Upper lobe of right lung (tissue), 1 donor: ENCODE measurements at regions not wholly inside any gene's neighbourhood (a gene's known extent, or its start where the extent isn't known, plus 50 kb on each side); places are given as distances from the start of the nearest gene placed in this dataset.

Source experiments
- ATAC-seq: fragments of 200-7000 bp; cut with Tn5 transposase; one replicate; pipeline ENCODE4 v1.9.1; 2020; ENCODE audit warnings: mild to moderate bottlenecking, moderate library complexity
- DNase-seq: peaks from one replicate; pipeline ENCODE4 v3.0.0-alpha.2; 2020
- H3K27ac ChIP-seq: fragments of 200-600 bp; one replicate; pipeline ENCODE4 v1.8.0; 2022
- H3K27me3 ChIP-seq: fragments of 200-600 bp; one replicate; pipeline ENCODE4 v1.8.0; 2022; ENCODE audit warnings: mild to moderate bottlenecking
- H3K36me3 ChIP-seq: fragments of 200-600 bp; one replicate; pipeline ENCODE4 v1.8.0; 2022
- H3K4me1 ChIP-seq: fragments of 200-600 bp; one replicate; pipeline ENCODE4 v1.8.0; 2022
- H3K4me3 ChIP-seq: fragments of 200-600 bp; one replicate; pipeline ENCODE4 v1.8.0; 2022; ENCODE audit warnings: mild to moderate bottlenecking
- H3K9me3 ChIP-seq: fragments of 200-600 bp; one replicate; pipeline ENCODE4 v1.8.0; 2022
- CTCF ChIP-seq: fragments of 200-600 bp; IDR thresholded peaks from one replicate; pipeline ENCODE4 v1.8.0; 2022; ENCODE audit warnings: antibody characterized with exemption
- intact Hi-C: fragments of 100-400 bp; cut with DNase I; formaldehyde crosslinking; loops from one replicate; pipeline ENCODE4 v1.11.0; 2022
- donor health status: DM: no; HTN: yes; CAD: no; lungs with severe emphysema.

DNA sequence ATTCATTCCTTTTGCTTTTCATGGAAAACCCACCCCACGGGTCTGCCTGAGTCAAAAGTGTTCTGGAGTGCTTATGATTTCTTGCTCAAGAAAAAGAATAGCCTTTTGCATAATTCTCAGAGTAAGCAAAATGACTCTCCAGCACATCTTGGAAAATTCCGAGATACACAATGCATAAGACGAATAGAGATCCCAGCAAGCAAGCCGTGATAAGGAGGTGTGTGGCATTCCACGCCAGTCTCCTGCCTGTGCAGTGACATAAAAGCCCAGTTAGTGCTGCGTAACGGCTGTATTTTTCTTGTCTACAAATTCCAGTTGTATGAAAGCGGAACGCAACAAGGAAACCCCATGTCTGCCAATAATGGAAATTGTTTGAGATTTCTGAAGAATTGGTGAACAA lies 237.9 kb upstream of the GATB start:
- intact Hi-C loops: no loop called here
- H3K27me3 ChIP-seq: no peaks in the 10 kb centered on the region
- H3K36me3 ChIP-seq: no peaks in the 10 kb centered on the region
- H3K4me1 ChIP-seq: no peaks in the 10 kb centered on the region
- H3K4me3 ChIP-seq: no peak overlapping the region
- TF ChIP-seq CTCF: no peak
- DNase-seq: no peak
- H3K27ac ChIP-seq: no peak overlapping the region
- ATAC-seq: no peak
- H3K9me3 ChIP-seq: no peaks in the 10 kb centered on the region

DNA sequence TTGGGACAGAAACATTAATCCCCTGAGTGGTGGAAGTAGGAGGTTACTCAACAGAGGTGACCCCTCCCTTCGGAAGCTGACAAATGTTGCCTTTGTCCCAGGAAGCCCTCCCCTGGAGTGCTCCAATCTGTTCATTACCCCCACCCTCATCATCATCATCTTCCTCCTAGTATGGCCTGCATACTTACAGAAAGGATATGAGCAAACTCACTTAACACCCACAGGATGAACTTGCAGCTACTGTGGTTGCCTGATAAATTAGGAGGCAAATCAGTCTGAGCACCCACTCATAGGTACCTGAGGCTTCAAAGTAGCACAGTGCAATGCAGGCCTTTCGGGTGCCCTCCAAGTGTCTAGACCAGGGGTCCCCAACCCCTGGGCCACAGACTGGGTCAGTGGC lies 236.7 kb upstream of the GATB start:
- Histone ChIP-seq H3K9me3 (no peaks in the 10 kb centered on the region), H3K36me3 (no peaks in the 10 kb centered on the region), H3K4me1 (no peaks in the 10 kb centered on the region), H3K27me3 (no peaks in the 10 kb centered on the region), H3K27ac (no peak overlapping the region), H3K4me3 (no peak overlapping the region)
- no peak for ATAC-seq
- intact Hi-C loops: no loop called here
- DNase-seq: no peak
- TF ChIP-seq CTCF: no peak

DNA sequence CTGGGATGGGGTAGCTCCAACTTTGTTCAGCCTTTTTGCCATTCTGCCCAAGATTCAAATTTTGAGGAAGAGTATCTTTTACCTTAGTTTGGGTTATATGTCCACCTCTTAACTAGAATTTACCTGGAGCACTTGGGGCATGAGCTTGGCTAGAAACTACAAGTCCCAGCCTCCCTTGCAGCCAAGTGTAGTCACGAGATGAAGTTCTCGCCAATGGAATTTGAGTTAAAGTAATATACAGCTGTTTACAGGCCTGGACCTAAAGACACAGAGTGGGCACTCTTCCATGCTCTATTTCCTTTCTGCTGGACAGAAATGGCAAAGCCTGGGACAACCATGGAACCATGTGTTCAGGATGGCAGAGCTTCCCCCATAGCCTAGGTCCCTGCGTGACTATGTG lies 233.6 kb upstream of the GATB start:
- no peaks in the 10 kb centered on the region for H3K36me3 ChIP-seq
- no peaks in the 10 kb centered on the region for H3K27me3 ChIP-seq
- TF ChIP-seq CTCF: no peak
- intact Hi-C loops: no loop called here
- no peak overlapping the region for H3K27ac ChIP-seq
- ATAC-seq: no peak
- H3K4me1 ChIP-seq: no peaks in the 10 kb centered on the region
- no peak for DNase-seq
- H3K4me3 ChIP-seq: no peak overlapping the region
- H3K9me3 ChIP-seq: no peaks in the 10 kb centered on the region

- Histone ChIP-seq H3K27me3 (no peaks in the 10 kb centered on the region), H3K4me3 (no peak overlapping the region), H3K4me1 (no peaks in the 10 kb centered on the region), H3K27ac (no peak overlapping the region), H3K36me3 (no peaks in the 10 kb centered on the region), H3K9me3 (no peaks in the 10 kb centered on the region)
- TF ChIP-seq CTCF: no peak
- ATAC-seq (no peak), DNase-seq (no peak)
- intact Hi-C loops: no loop called here
These were observed 232.7 kb upstream of the GATB start for GRCh38 chr4:151993521-151993920.

DNA sequence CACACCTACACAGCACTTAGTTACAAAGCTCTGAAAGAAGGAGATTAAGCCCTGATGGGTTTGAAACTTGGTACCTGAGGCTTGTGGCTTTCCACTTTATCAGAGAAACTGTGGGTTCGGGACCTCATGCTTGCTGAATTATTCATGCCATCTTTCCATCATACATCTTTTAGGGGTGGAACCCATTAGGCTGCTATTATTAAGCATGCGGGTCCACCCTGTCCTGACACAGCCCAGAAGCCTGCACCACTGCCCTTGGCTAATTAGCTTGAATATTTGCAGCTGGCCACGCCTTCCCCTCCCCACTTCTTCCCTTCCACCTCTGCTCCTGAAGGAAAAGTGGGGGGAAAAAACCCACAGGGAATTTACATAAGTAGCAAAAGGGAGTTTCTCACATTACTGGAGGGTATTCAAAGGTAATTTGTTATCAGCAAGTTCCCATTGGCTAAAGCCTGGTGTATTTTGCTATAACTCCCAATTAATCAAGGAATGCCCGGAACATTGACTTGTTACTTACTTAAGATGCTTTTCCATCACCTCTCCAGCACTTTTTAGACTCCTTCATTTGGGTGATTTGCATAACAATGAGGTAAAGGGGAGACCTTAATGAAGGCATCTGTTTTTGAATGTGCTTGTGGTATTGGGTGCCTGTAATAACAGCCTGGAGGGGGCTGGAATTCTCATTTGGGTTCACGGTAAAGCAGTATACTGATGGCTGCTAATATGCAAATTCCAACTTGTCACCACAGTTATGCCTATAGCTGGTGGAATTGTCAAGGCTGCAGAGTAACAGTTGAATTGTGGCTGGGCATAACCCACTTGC lies 231.7 kb upstream of the GATB start:
- H3K27me3 ChIP-seq: no peaks in the 10 kb centered on the region
- ATAC-seq (no peak), DNase-seq (no peak)
- no peaks in the 10 kb centered on the region for H3K36me3 ChIP-seq
- no peak for TF ChIP-seq CTCF
- H3K27ac ChIP-seq: no peak overlapping the region
- intact Hi-C loops: no loop called here
- no peaks in the 10 kb centered on the region for H3K9me3 ChIP-seq
- no peak overlapping the region for H3K4me3 ChIP-seq
- no peaks in the 10 kb centered on the region for H3K4me1 ChIP-seq

- DNase-seq (no peak), ATAC-seq (no peak)
- intact Hi-C loops: no loop called here
- H3K4me3 ChIP-seq: no peak overlapping the region
- H3K27me3 ChIP-seq: no peaks in the 10 kb centered on the region
- TF ChIP-seq CTCF: no peak
- no peaks in the 10 kb centered on the region for H3K9me3 ChIP-seq
- H3K4me1 ChIP-seq: no peaks in the 10 kb centered on the region
- H3K36me3 ChIP-seq: no peaks in the 10 kb centered on the region
- no peak overlapping the region for H3K27ac ChIP-seq
These were observed 231.0 kb upstream of the GATB start for GRCh38 chr4:151991884-151992167.
